Kidney tubule cell (primary cell): ENCODE measurements at regions not wholly inside any gene's neighbourhood (a gene's known extent, or its start where the extent isn't known, plus 50 kb on each side); places are given as distances from the start of the nearest gene placed in this dataset.
A peak's percentile ranks its signal among the peaks of the same experiment; 100 is the strongest.

Experiments used
- DNase-seq: peaks from one replicate; pipeline ENCODE4 v3.0.0-alpha.2; 2018; ENCODE audit warnings: low spot score

DNA sequence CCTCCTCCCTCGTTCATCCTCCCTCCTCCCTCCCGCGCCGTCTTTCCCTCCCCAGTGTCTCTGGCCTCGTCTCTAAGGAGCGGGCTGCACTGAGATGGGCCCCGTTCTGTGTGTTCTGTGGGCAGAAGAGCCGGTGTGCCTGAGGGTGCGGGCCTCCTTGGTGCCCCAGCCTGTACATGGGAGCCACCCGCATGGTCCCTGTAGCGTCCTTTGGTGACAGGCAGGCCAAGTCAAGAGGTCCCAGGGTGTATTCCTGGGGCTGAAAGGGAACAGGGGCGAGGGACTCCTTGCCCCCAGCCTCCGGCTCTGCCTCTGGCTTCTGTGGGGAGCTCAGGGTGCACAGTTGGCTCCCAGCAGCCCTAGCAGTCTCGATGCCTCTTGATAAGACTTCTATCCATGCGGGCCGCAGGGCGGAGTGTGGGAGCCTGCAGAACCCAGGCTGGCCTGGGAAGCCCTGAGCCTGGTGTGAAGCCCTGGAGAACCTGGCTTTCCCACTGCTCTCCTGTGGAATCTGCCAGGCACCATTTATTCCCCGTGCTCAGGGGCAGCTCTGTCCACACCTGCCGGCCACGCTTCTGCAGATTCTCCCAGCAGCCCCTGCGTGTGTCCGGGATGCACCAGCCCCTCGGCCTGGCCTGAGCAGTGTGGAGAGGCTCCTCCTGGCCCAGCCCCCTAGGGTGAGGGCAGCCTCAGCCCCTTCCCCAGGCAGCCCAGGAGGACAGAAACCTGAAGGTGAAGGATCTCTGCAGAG lies 181.3 kb downstream of the KIF26A start:
- DNase-seq, result no peak

DNA sequence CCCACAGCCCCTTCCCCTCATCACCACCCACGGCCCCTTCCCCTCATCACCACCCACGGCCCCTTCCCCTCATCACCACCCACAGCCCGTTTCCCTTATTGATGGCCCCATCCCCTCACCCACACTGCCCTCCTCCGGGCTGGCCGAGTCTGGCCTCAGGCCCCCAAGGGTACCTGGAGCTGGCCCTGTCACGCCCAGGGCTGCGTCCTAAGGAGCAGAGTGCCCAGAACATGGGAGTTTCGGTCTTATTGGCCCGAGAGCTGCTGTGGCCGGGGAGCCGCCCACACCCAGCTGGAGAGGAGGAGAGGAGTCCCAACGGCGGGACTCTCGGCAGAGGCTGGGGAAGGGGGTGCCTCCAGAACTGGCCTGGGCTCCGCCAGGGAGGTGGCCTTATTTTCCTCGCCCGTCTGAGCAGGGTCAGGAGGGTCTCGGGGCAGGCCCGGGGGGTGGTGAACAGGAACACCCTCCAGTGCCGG lies 182.3 kb downstream of the KIF26A start:
- DNase-seq, result no peak

DNA sequence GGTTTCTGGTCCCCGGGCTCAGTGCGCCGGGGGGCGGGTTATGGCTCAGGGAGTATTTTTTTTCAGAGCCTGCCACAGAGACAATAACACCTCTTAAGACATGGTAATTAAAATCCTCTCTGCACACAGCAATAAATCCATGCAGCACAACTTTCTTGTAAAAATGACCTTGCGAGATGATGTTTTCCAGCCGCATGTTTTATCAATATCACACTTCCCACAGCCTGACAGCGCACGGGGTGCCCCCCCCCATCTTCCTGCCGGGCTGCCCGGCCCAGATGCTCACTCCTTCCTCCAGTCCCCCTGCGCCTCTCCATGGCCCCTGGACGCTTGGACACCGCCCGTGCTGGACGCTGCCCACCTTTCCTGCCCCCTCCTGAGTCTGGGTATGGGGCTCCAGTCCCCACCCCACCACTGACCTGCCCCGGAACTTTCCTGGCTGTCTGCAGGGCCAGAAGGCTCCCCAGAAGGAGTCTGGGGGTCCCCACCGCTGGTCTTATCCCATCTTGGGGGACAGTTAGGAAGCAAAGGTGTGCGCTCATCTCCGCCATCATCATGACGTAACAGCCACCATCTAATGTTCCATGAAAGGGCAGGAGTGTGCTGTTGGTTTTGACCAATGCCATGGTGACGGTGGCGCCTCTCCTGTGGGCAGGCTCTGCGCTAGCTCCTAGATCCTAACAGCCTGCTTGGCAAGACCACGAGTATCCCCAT lies 182.9 kb downstream of the KIF26A start:
- no peak for DNase-seq

DNA sequence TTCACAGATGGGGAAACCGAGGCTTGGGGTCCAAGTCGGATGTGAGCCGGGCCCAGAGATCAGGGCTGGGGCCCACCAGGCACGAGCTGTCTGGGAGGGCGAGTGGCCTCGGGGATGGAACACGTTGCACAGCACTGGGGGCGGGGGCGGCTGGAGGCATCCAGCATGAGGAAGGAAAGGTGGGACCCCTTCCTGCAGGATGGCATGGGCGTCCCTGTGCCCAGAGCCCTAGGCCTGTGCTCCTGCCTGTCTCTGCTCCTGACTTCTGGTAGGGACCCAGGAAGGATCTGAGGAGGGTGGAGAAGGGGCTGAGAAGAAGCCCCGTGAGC lies 183.4 kb downstream of the KIF26A start:
- DNase-seq, result no peak

DNA sequence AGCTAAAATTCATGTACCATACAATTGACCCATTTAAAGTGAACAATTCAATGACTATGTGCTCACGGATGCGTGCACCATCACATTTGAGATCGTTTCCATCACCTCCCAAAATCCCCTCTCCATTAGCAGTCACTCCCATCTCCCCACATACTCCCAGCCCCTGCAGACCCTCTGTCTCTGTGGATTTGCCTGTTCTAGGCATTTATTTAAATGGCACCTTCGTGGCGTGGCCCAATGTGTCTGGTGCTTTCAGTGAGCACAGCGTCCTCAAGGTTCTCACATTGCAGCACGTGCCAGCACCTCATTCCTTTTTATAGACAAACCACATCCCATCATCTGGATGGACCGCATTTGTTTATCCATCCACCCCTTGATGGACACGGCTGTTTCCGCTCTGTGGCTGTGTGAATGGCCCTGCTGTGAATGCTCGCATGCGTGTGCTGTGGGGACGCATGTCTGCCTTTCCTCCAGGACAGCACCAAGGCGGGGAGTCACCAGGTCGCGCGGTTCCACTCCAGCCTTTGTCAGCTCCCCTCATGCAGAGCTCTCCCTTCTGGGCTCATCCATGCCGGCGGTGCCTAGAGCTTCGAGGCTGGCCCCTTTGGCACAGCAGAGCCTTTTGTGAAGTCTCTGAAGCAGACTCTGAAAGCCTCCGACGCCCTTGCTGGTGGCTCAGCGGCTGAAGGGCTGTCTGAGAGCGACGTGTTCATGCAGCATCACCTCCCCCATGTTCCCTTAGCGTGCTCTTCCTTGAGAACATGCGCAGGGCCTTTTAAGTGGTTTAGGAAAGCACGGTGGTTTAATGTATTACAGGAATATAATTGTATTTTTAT lies 184.4 kb downstream of the KIF26A start:
- no peak for DNase-seq

DNA sequence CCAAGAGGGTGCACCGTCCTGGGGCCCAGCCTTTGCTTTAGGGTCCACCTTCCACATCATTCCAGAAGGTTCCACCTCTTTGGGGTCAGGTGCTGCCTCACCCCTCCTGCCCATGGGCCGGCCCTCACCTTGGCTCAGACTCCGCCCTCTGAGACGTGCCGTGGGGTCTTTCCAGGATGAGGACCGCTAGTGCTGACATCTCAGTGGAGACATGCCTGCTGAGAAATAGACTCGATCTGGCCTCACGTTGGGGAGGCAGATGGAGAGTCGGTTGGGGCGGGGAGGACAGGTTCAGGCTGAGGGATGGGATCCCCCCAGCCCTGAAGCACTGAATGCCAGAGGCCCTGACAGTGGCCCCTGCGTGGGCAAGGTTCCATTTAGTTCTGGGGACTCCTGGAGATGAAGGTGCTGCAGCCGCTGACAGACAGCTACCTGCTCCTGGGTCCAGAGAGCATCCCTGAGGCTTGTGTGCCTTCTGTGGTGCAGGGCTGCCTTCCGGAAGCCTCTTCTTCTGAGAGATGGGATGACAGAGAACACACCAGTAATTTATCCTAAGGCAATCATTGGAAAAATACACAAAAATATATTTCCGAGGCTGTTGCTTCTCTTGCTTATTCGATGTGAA lies 185.3 kb downstream of the KIF26A start:
- no peak for DNase-seq

DNA sequence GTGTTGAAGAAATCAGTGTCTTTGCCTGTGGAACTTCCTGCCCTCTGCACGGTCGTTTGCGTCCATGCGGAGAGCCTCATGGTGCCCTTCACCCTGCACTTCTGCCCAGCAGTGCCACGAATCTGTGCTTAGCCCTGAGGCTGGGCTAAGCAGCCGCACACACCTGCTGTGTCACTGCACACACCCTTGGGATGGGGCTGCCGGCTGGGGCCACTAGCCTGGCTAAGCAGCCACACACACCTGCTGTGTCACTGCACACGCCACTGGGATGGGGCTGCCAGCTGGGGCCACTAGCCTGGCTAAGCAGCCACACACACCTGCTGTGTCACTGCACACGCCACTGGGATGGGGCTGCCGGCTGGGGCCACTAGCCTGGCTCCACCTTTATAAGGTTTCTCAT lies 188.5 kb downstream of the KIF26A start:
- DNase-seq, result no peak

DNA sequence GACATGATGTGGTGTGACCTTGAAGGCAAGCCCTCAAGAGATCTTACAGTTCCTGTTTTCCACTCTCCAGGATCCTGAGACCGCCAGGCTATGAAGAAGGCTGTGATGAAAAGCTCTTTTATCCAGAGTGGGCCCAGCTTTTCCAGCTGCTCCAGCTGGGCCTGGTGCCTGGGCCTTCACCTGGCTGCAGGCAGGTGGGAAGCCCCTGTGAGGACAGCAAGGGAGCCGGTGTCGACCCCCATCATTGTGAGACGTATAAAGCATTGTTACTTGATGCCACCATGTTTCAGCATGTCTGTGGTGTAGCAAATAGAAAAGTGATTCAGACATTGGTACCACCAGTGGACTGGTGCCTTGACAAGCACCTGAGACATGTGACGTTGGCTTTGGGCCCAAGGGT lies 190.2 kb downstream of the KIF26A start:
- no peak for DNase-seq

DNA sequence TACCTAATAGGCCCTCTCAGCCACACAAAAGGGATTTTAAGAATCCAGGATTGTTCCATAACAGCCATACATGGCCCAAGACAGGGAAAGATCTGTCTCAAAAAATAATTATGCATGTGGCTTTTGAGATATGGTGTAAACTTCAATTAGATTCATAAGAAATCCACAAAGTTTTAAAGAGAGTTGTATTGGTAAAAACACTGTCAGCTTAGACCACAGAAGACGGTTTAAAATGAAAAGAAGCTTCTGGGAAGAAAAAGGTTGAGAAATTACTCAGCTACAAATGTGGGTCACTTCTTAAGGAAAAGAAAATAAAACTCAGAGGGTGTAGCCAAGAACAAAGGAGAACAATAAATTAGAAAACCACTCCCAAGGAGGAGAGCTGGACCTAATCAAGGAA lies 191.4 kb downstream of the KIF26A start:
- no peak for DNase-seq

DNA sequence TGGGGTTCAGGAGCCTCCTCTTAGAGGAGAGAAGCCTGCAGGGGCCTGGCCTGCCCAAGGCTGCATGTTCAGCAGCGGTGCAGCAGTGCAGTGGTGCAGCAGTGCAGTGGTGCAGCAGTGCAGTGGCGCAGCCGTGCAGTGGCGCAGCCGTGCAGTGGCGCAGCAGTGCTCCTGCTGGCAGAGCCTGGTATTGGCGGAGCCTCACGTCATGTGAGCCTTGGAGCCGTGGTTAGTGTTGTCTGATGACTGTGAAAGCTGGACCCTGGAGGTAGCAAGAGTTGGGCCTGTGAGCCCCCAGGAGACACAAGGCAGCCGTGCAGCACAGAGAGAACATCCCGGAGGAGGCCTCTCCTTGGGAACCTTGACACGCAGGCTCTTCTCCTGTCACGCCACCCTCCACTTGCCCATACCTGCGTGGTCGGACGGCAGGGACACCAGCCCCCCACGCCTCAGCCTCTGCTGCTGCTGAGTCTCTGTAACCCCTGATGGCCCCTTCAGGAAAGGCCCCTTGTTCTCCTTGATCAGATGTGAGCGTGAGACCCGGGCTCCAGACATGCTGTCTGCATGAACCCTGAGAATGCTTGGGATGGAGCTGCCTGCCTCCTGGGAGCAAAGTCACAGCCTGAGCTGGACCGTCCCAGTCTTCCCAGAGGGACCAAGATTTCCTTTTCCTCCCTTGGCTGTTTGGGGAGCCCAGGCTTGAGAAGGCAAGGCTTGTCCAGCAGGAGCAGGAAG lies 193.7 kb downstream of the KIF26A start:
- DNase-seq, result no peak

DNA sequence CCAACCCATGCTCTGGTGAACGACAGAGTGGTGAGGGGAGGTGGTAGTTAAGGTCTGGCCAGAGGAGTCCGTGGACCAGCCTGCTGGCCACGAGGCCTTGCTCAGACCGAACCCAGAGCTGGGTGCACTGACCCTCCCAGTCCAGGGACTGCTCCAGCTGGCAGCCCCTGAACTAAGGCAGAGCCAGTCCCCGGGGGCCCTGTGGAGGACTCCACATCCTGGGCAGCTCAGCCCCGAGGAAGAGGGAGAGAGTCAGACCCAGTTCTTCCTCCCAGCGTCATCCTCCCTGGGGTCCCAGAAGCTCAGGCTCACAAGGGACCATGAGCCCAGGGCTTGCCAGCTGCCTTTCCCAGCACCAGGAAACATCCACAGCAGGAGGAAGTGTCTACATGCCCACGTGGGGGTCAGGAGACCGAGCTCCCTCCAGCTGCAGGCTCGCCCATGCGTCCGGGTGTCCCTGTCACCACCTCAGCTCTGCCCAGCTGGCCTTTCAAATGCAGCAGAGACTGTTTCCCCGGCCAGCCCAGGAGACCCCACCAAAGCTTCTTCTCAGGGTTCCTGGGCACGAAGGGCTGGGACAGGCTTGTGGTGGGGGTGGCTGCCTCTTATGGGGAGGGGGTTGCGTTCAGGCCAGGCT lies 194.4 kb downstream of the KIF26A start:
- DNase-seq, result no peak

DNA sequence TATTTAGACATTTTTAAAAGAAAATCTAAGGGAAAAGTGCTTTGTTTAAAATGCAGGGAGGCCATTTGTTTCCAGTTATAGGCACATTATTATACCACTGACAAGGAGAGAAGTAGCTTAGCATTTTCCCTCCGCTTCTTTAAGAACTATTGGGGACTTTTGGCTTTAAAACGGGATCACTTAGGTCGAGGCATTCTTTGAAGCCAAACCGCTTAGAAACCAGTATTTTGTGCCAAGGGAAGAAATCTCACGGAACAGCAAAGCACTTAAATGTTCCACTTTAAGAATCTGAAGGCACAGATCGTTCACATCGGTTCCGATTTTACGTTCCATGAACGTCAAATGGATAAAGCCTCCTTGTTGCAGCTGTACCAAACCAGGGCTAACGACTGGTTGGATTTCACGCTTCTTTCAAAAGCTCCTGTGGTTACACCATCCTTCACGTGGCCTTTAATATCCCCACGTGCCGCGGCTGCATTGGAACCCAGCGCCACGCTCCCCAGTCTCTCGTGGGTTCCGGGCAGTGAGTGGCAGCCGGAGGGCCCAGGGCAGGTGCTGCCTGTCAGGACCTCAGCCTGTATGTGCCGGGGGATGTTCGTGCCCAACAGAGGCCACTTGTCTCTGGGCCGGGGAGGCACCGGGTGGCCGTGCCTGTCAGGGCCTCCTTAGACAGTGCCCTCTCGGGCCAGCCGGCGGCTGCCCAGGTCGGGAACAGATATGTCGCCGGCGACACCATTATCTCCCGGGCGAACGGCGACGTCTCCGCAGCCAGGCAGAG lies 195.4 kb downstream of the KIF26A start:
- DNase-seq, result no peak

DNA sequence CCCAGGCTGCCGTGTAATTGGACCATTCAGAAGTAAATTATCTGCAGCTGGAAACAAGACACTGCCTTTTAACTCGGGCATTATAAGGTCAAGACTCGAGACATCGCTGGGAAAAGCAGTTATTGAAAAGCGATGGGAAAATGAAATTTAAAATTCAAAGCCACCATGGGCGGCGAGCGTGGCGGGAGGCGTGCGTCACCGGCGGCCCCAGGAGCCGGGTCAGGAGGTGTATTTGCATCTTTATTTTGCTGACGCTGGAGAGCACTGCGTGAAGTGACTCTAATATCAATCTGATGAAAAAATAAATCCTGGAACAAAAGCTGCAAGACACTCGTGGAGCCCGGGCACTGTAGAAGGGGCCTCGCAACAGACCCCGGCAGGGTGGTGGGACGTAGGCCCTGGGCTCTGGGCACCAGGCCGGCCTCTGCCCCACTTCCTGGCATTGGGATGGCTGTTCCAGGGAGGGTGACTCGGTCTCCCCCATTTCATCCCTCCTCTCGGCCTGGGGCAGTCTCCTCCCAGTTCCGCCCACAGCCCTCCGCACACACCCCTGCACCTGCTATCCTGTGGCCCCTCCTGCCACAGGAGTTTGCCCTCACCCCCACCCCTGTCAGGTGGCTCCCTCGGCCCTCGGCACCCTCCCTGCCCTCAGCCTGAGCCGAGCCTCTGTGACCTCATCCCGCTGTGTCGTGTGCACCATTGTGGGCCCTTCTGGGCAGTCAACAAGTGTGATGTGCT lies 196.2 kb downstream of the KIF26A start:
- DNase-seq, result no peak

DNA sequence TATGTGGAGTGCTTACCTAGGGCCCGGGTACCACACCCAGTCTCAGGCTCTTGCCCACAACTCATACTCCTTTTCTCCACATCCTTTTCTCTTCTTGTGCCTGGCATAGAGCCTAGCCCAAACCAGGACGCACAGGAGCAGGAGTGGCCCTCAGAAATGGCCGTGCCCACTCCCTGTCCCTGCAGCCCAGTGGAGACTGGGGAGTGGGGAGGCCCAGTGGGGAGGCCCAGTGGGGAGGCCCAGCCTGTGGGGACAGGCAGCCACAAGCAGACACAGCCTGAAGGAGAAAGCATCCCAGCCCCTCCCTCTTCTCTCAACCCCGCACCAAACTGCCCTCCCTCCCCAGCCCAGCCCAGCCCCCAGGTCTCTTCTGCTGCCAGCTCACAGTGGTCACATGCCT lies 196.8 kb downstream of the KIF26A start:
- no peak for DNase-seq

DNA sequence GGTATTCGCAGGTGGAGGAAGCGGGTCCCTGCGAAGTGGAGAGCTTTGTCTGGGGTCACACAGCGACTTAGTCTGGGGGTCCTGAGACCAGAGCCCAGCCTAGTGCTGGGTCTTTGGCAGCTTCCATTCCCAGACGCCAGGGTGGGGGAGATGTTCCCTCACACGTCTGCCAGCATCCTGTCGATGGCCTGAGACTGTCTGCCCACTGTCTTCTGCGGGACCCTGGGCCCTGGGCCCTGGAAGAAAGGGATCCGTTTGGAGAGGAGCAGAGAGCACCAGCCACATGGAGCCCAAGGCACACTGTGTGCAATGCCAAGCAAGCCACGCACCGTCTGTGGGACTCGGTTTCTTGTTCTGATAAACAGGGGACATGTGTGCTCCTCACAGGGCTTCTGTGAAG lies 197.2 kb downstream of the KIF26A start:
- no peak for DNase-seq

DNA sequence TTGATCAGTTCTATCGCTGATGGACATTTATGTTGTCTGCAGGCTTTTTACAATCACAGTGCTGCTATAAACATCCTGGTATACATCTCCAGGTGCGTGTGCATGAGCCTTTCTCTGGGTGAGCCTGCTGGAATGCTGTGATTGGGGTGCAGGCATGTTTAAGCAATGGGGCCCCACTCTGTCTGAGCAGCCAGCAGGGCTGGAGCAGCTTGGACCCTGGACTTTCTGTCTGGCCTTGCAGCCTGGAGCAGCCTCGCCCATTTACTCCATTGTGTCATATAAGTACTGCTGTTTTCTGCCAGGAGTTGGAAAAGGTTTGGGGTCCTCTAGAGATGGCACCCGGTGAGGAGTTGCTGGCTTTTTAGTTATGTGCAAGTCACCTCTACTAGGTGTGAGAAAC lies 199.0 kb downstream of the KIF26A start:
- DNase-seq, result no peak

DNA sequence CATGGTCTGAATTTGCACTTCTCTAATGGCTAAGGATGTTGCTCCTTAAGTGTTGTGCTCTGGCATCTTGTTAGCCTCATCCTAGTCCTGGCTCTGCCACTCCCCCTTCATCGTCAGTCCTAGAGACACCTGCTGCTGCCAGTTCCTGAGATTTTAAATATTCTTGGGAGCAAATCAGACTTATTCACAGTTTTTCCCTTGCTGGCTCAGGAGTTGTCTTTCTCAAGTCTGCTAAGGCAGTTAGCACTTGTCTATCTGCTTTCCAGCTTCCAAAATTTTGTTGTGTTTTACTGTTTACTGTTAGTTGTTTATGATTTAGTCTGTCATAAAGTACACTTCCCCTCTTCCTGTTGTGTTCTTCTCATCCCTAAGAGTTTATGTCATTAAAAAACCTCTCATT lies 201.0 kb downstream of the KIF26A start:
- no peak for DNase-seq

DNA sequence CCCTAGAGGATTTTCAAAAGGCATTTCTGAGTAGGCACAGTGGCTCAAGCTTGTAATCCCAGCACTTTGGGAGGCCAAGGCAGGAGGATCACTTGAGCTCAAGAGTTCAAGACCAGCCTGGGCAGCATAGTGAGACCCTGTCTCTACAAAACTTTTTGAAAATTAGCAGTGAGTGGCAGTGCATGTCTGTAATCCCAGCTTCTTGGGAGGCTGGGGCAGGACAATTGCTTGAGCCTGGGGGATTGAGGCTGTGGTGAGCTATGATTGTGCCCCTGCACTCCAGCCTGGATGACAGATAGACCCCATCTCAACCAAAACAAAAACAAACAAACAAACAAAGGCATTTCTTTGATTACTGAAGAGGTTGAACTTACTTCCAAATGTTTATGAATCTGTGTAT lies 201.4 kb downstream of the KIF26A start:
- no peak for DNase-seq

DNA sequence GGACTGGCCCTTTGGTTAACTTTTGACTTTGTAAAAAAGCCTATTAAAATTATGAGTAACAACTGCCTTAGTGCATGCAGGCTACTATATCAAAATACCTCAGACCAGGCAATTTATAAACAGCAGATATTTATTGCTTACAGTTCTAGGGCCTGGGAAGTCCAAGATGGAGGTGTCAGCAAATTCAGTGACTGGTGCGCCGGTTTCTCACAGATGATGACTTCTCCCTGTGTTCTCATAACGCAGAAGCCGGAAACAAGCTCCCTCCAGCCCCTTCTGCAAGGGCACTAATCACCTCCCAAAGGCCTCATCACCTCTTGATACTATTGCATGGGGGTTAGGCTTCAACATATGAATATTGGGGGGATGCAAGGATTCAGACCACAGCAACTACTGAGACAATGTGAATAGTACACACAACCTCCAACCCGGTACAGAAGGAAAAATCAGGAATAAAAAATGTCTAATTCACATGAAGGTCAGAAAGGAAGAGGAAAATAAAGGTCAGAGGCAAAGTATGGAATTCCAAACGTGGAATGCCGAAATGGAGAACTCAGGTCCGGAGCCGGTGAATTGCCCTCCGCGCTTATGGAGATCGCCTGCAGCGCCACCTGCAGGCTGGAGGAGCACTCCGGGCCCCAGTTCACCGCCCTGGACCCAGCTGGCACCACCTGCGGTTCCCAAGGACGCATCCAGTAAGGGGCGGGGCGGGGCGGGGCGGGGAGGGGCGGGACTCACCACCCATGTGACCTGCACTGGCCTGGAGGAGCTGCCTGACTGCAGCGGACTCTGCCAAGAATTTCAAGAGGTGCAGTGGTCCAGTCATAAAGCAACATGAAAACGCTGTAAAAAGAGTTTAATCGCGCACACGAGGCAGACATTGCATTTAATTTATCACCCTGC lies 203.4 kb downstream of the KIF26A start:
- peak; percentile 59 for DNase-seq
